ENCODE measurements at regions not wholly inside any gene's neighbourhood (a gene's known extent, or its start where the extent isn't known, plus 50 kb on each side); places are given as distances from the start of the nearest gene placed in this dataset.

GRCh38 chr10:88168171-88169036, 305.0 kb downstream of the PTEN start:
- no peak for DNase-seq (ENCODE audit: low read depth, low spot score)

- no peak for DNase-seq (ENCODE audit: low read depth, low spot score)
These were observed 305.6 kb downstream of the PTEN start for GRCh38 chr10:88169037-88169319.

DNA sequence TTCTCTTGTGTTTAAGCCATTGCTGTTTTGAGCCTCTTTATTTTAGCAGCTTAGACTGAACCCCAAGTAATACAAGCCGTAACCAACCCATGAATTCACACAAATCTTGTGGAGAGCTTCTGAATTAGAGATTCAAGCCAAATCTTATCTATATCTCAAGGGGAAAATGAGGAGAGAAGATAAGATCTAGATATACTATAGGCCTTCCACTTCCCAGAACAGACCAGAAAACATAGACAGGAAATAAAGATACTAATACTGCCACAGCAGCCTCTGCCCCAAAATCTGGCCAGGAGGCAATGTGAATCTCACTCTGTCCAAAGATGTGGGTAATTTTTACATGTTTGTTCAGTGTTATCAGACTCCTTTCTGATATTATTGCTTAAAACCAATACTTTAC, 307.2 kb downstream of the PTEN start:
- DNase-seq (ENCODE audit: low read depth, low spot score), result no peak

GRCh38 chr10:88172159-88172558, 308.7 kb downstream of the PTEN start:
- no peak for DNase-seq (ENCODE audit: low read depth, low spot score)

DNA sequence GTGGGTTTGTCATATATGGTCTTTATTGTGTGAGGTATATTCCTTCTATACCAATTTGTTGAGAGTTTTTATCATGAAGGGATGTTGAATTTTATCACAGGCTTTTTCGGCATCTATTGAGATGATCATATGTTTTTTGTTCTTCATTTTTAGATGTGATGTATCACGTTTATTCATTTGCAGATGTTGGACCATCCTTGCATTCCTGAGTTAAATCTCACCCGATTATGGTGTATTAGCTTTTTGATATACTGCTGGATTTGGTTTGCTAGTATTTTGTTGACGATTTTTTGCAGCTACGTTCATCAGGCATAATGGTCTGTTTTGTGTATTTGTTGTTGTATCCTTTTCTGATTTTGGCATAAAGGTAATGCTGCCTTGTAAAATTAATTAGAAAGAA, 311.0 kb downstream of the PTEN start:
- DNase-seq (ENCODE audit: low read depth, low spot score), result no peak

GRCh38 chr10:88178758-88179157, 315.3 kb downstream of the PTEN start:
- no peak for DNase-seq (ENCODE audit: low read depth, low spot score)

GRCh38 chr10:88179831-88180230, 316.4 kb downstream of the PTEN start:
- DNase-seq (ENCODE audit: low read depth, low spot score), result no peak

GRCh38 chr10:88181902-88182600, 318.6 kb downstream of the PTEN start:
- DNase-seq (ENCODE audit: low read depth, low spot score), result no peak

DNA sequence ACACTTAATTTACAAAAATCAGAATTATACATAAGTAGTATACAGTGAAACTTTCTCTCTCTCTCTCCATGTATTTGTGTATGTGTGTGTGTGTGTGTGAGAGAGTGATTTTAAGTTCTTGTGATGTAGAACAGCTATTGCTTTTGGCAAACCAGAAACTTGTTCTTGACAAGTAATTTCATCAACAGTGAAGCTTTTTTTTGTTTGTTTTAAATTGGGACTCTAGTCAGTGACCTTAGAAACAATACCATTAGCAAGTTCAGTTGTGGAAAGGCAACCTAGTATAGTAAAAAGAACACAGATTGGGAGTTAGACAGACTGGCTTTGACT, 319.1 kb downstream of the PTEN start:
- DNase-seq (ENCODE audit: low read depth, low spot score), result no peak

DNA sequence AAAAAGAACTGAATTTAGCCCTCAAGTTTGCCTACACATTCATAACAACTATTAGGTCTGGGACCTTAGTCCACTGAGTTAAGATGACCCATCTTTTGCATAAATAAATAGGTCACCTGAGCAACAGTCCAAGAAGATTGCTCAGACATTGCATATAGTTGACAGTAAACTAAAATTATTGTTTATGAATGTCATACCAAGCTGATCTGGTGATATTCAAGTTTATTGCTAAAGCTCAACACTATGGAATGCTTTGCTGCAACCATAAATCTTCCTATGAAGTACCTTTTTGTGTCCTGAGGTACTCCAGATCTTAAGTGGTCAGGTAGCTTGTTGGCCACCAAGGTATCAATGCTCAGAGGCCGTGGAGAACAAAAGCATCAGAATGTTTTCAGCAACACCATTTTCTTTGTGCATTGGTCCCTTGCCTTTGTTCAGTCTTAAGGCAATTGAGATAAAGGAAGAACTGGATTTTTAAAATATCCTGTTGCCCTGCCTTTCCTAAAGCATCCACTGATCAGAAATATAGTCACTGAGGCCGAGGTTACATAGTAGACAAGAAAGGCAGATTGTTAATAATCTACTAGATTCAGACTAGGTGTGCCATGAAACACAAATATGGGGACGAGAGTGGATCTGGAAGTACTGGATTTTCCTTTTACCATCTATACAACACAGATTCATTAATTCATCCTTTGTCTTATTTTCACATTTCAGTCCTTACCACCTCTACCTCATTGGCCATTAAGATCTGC, 321.3 kb downstream of the PTEN start:
- DNase-seq (ENCODE audit: low read depth, low spot score), result no peak

DNA sequence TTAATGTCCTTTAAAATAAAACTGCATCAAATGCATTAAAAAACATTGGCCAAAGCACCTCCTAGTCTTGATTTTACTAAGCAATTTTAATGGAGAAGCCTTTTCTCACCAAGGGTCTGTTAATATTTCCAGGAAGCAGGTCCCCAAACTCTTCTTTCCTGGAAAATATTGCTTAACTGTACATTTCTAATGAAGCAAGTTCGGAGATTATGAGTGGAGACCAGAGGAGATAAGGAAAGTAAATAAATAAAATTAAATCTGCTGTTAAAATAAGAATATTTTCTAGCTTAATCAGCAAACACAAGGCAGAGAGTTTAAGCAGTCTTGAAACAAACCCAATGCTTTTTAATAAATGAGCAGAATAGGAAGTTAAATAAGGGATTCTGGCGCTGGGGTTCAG, 322.4 kb downstream of the PTEN start:
- no peak for DNase-seq (ENCODE audit: low read depth, low spot score)

DNA sequence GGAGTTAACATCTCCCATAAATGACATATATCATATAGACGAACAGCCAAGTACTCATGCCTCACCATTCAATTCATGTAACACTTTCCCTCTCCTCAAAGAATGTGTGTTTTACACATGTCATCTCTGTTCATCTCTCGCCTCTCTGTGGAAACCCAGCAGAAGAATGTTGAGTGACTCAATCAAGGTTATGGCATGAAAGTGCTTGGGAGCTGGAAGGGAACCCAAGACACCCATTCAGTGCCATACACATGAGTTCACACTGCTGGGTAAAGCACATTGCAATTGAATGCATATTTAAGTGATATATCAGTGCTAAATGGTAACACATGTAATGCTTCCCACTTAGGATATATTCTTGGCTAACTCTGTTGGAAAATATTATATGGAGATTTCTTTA, 322.9 kb downstream of the PTEN start:
- DNase-seq (ENCODE audit: low read depth, low spot score), result no peak

- DNase-seq (ENCODE audit: low read depth, low spot score), result no peak
These were observed 324.0 kb downstream of the PTEN start for GRCh38 chr10:88187472-88187871.

DNA sequence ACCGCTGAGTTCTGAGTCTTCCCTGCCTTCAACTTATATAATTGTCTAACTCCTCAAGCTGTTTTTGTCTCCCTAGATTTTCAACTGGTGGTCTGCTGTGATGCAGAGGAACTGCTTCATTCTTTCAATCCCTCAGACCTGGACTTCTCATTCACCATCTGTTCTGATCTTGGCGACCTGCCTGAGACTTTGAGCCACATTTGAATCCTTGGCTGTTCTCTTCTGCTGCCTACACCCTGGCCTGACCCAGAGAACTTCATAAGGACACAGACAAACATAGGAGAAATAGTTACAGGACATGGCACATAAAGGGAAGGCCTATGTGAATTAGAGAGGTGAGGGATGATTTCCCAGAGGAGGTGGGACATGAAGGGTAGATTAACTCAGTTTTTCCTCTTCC, 326.7 kb downstream of the PTEN start:
- DNase-seq (ENCODE audit: low read depth, low spot score), result no peak

- no peak for DNase-seq (ENCODE audit: low read depth, low spot score)
These were observed 327.3 kb downstream of the PTEN start for GRCh38 chr10:88190540-88191235.

DNA sequence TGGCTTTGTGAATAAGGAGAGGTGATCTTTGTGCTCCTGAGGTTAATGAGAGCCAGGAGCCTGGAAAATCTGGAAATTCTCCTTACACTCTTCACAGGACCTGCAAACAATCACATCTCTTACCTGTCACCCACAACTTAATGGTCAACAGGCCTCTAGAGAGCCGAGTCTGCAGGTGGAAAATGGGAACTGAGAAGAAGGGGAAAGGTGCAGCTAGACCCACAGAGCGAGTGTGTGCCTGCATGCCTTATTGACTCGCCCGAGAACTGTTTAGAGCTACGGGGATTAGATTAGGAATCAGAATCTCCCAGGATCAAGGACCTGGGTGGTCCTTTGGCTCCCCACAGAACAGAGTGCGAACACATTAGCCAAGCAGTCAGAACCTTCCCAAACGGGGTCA, 329.6 kb downstream of the PTEN start:
- DNase-seq (ENCODE audit: low read depth, low spot score), result no peak

- DNase-seq (ENCODE audit: low read depth, low spot score), result no peak
These were observed 330.8 kb downstream of the PTEN start for GRCh38 chr10:88194041-88194887.

DNA sequence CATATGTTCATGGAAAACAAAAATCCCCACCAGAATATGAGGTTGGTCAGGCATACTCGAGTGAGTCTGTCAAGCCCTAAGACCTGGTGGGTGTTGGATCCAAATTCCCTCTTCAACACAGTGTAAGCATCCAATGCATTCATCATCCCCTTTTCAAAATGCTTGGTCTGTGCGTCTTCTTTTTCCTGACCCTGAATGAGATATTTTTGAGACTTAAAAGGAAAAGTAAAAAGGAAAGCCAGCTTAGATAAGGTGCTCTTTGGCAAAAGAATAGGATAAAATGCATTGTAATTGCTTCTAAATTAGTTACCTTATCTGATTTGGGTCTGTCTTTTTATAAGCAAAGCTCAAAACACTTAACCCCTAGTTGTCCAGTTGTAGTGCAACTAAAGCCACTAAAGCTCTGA, 331.5 kb downstream of the PTEN start:
- no peak for DNase-seq (ENCODE audit: low read depth, low spot score)

GRCh38 chr10:88195841-88196240, 332.4 kb downstream of the PTEN start:
- no peak for DNase-seq (ENCODE audit: low read depth, low spot score)

DNA sequence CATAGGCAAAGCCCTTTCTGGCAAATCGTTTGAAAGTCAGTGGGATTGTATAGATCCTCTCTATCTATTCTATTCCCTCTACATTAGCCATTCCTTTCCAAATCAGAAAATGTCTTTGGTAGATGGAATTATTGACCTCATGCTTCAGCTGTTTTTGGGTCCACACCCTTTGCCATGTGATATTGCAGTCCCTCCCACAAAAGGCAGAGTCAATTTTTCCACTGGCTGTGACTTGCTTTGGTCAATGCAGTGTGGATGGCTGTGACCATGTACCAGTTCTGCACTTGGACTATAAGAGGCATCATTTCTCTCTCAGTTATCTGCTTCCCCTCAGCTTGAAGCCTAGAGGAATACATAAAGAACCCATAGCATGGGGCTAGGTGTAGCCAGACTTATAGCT, 332.9 kb downstream of the PTEN start:
- DNase-seq (ENCODE audit: low read depth, low spot score), result no peak

DNA sequence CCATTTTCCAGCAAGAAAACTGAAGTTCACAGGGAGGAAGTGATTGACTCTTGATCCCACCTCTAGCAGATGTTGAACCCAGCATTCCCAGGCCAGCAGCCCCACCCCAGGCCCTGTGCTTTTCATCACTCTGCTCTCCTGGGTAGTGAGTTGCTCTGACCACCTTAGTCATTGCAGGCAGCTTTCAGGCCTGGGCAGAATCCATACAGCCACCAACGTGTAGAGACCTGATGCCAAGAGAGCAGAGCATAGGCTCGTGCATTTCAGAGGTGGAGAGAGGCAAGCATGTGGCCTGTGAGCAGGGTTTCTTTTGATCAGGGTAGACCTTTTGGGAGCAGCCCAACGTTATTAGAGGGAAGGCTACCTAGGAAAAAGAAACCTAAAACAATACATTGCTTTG, 334.6 kb downstream of the PTEN start:
- no peak for DNase-seq (ENCODE audit: low read depth, low spot score)
